ENCODE measurements at regions not wholly inside any gene's neighbourhood (a gene's known extent, or its start where the extent isn't known, plus 50 kb on each side); places are given as distances from the start of the nearest gene placed in this dataset.

- no peak overlapping the region for H3K27ac ChIP-seq
- no peak for TF ChIP-seq CTCF (conservative IDR thresholded peaks at IDR 0.05)
Observed at GRCh38 chr16:49067776-49068175, 213.9 kb downstream of the CBLN1 start.

GRCh38 chr16:49061137-49061714 lies 220.4 kb downstream of the CBLN1 start:
- H3K27ac ChIP-seq = no peak overlapping the region
- TF ChIP-seq CTCF (conservative IDR thresholded peaks at IDR 0.05) = no peak

- no peak for TF ChIP-seq CTCF (conservative IDR thresholded peaks at IDR 0.05)
- no peak overlapping the region for H3K27ac ChIP-seq
Observed at GRCh38 chr16:49060728-49061127, 220.9 kb downstream of the CBLN1 start.

- H3K27ac ChIP-seq = no peak overlapping the region
- TF ChIP-seq CTCF (conservative IDR thresholded peaks at IDR 0.05) = no peak
Observed at GRCh38 chr16:49058382-49058781, 223.3 kb downstream of the CBLN1 start.

- TF ChIP-seq CTCF (conservative IDR thresholded peaks at IDR 0.05) = no peak
- no peak overlapping the region for H3K27ac ChIP-seq
Observed at GRCh38 chr16:49057936-49058335, 223.7 kb downstream of the CBLN1 start.

GRCh38 chr16:49057391-49057790 lies 224.2 kb downstream of the CBLN1 start:
- no peak for TF ChIP-seq CTCF (conservative IDR thresholded peaks at IDR 0.05)
- H3K27ac ChIP-seq = no peak overlapping the region

- H3K27ac ChIP-seq = no peak overlapping the region
- TF ChIP-seq CTCF (conservative IDR thresholded peaks at IDR 0.05) = no peak
Observed at GRCh38 chr16:49056546-49056945, 225.1 kb downstream of the CBLN1 start.
